Activated B cell treated with CpG ODN at 0.5 μM for 24 hours (primary cell): ENCODE measurements at regions not wholly inside any gene's neighbourhood (a gene's known extent, or its start where the extent isn't known, plus 50 kb on each side); places are given as distances from the start of the nearest gene placed in this dataset.

Experiments used
- ATAC-seq: fragments of 200-7000 bp; cut with Tn5 transposase; one replicate; pipeline ENCODE4 v1.10.0; 2021; ENCODE audit warnings: low read depth, mild to moderate bottlenecking, moderate library complexity
- CTCF ChIA-PET: fragments of 350-600 bp; sonication (Branson Sonifier 250); formaldehyde crosslinking; loops from one replicate; lab custom pipeline; 2021; ENCODE audit warnings: antibody characterized with exemption; lab: Charles Lee
- POLR2A ChIA-PET: fragments of 350-600 bp; sonication (Branson Sonifier 250); formaldehyde crosslinking; loops from one replicate; lab custom pipeline; 2021; ENCODE audit warnings: antibody characterized with exemption; lab: Charles Lee
- DNase-seq: peaks from one replicate; pipeline ENCODE4 v3.0.0; 2022
- H3K27ac Mint-ChIP-seq: one replicate; pipeline ENCODE4 v1.8.0; 2020; ENCODE audit warnings: mixed read lengths
- H3K27me3 Mint-ChIP-seq: one replicate; pipeline ENCODE4 v1.8.0; 2021; ENCODE audit warnings: mixed read lengths
- H3K36me3 Mint-ChIP-seq: one replicate; pipeline ENCODE4 v1.8.0; 2021; ENCODE audit warnings: low read depth, mixed read lengths
- H3K4me1 Mint-ChIP-seq: one replicate; pipeline ENCODE4 v1.8.0; 2021; ENCODE audit warnings: mixed read lengths
- H3K4me3 Mint-ChIP-seq: one replicate; pipeline ENCODE4 v1.8.0; 2020; ENCODE audit warnings: mild to moderate bottlenecking, mixed read lengths
- H3K9me3 Mint-ChIP-seq: one replicate; pipeline ENCODE4 v1.8.0; 2020; ENCODE audit warnings: mixed read lengths
- intact Hi-C: fragments of 100-400 bp; cut with micrococcal nuclease; formaldehyde crosslinking; loops from one replicate; pipeline ENCODE4 v1.15.1; 2024
- TF ChIP-seq, protein P1 (sequence below): fragments of 200-600 bp; IDR thresholded peaks from one replicate; pipeline ENCODE4 v1.8.0; 2022; ENCODE audit warnings: antibody characterized with exemption, mild to moderate bottlenecking

GRCh38 chr4:125428832-125429231, 114.1 kb downstream of the FAT4 start:
- no peak overlapping the region for H3K4me3 Mint-ChIP-seq
- no peaks in the 10 kb centered on the region for H3K4me1 Mint-ChIP-seq
- no peak for ATAC-seq
- no peaks in the 10 kb centered on the region for H3K27me3 Mint-ChIP-seq
- H3K27ac Mint-ChIP-seq: no peak overlapping the region
- no peaks in the 10 kb centered on the region for H3K36me3 Mint-ChIP-seq
- H3K9me3 Mint-ChIP-seq: peaks cover 3% of the 10 kb centered on the region
- CTCF ChIA-PET: no interaction called here
- intact Hi-C loops: no loop called here
- POLR2A ChIA-PET: no interaction called here
- DNase-seq: no peak
- TF ChIP-seq, protein P1, sequence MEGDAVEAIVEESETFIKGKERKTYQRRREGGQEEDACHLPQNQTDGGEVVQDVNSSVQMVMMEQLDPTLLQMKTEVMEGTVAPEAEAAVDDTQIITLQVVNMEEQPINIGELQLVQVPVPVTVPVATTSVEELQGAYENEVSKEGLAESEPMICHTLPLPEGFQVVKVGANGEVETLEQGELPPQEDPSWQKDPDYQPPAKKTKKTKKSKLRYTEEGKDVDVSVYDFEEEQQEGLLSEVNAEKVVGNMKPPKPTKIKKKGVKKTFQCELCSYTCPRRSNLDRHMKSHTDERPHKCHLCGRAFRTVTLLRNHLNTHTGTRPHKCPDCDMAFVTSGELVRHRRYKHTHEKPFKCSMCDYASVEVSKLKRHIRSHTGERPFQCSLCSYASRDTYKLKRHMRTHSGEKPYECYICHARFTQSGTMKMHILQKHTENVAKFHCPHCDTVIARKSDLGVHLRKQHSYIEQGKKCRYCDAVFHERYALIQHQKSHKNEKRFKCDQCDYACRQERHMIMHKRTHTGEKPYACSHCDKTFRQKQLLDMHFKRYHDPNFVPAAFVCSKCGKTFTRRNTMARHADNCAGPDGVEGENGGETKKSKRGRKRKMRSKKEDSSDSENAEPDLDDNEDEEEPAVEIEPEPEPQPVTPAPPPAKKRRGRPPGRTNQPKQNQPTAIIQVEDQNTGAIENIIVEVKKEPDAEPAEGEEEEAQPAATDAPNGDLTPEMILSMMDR: no peak

DNA sequence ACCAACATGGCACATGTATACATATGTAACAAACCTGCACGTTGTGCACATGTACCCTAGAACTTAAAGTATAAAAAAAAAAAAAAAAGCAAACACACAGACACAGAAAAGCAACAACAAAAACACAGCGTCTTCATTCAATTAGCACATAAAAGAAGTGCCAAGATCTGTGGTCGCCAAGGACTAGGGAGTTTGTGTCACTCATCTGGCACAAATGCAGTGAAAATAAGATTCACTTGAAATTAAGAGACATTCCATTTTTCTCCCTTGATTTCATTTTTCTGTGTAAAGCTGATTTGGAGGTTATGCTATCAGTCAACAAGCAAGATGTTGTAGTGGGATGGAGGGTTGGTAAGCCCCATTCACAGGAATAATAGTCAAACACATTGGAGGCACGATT, 115.3 kb downstream of the FAT4 start:
- ChIA-PET CTCF (no interaction called here), POLR2A (no interaction called here)

DNA sequence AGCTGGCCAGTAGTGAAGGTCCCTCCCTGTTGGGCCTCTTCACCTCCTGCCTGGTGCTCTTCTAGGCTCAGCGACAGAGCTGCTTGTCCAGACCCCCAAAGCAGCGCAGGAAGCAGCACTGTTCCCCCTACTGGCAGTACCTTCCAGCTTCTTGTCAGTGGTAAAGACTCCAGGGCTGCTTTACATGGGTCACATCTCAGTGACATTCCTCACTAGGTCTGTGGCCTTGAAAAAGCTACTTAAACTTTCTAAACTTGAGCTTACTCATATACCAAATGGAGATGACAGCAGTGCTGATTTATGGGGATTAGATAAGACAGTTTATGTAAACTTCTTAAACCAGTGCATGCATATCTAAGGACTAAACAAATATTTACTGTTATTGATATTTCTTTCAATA, 117.3 kb downstream of the FAT4 start:
- CTCF ChIA-PET: no interaction called here
- Mint-ChIP-seq H3K4me3 (no peak overlapping the region), H3K36me3 (no peaks in the 10 kb centered on the region), H3K4me1 (no peaks in the 10 kb centered on the region), H3K27me3 (no peaks in the 10 kb centered on the region), H3K27ac (no peak overlapping the region), H3K9me3 (peaks cover 2% of the 10 kb centered on the region)
- ATAC-seq (no peak), DNase-seq (no peak)
- intact Hi-C loops: no loop called here
- POLR2A ChIA-PET: no interaction called here
- TF ChIP-seq, protein P1: no peak

More for the DNA sequence above, 115.3 kb downstream of the FAT4 start:
- Mint-ChIP-seq H3K9me3 (no peaks in the 10 kb centered on the region), H3K27ac (no peak overlapping the region), H3K4me1 (no peaks in the 10 kb centered on the region), H3K36me3 (no peaks in the 10 kb centered on the region), H3K4me3 (no peak overlapping the region), H3K27me3 (no peaks in the 10 kb centered on the region)
- DNase-seq (no peak), ATAC-seq (no peak)
- TF ChIP-seq, protein P1: no peak
- intact Hi-C loops: no loop called here

- H3K4me3 Mint-ChIP-seq: no peak overlapping the region
- CTCF ChIA-PET: no interaction called here
- POLR2A ChIA-PET: no interaction called here
- TF ChIP-seq, protein P1: no peak
- no peaks in the 10 kb centered on the region for H3K4me1 Mint-ChIP-seq
- intact Hi-C loops: no loop called here
- DNase-seq (no peak), ATAC-seq (no peak)
- peaks cover 3% of the 10 kb centered on the region for H3K9me3 Mint-ChIP-seq
- H3K36me3 Mint-ChIP-seq: no peaks in the 10 kb centered on the region
- no peak overlapping the region for H3K27ac Mint-ChIP-seq
- H3K27me3 Mint-ChIP-seq: no peaks in the 10 kb centered on the region
These were observed 118.7 kb downstream of the FAT4 start for GRCh38 chr4:125433453-125433852.

- intact Hi-C loops: no loop called here
- Mint-ChIP-seq H3K9me3 (peaks cover 5% of the 10 kb centered on the region), H3K4me1 (no peaks in the 10 kb centered on the region), H3K27ac (no peak overlapping the region), H3K4me3 (no peak overlapping the region), H3K36me3 (no peaks in the 10 kb centered on the region), H3K27me3 (no peaks in the 10 kb centered on the region)
- no peak for DNase-seq
- POLR2A ChIA-PET: no interaction called here
- TF ChIP-seq, protein P1: no peak
- no peak for ATAC-seq
- CTCF ChIA-PET: no interaction called here
These were observed 119.4 kb downstream of the FAT4 start for GRCh38 chr4:125434136-125434535.
